GM19099 (cell line): ENCODE measurements at regions not wholly inside any gene's neighbourhood (a gene's known extent, or its start where the extent isn't known, plus 50 kb on each side); places are given as distances from the start of the nearest gene placed in this dataset.

Experiments used
- POLR2A ChIP-seq: IDR thresholded peaks from 3 replicates; pipeline ENCODE4 v1.6.1; 2011; ENCODE audit warnings: low read depth; ENCODE audit not compliant: insufficient read length; ENCODE audit errors: extremely low read depth

GRCh38 chr2:195532255-195532627, 124.8 kb upstream of the SLC39A10 start:
- TF ChIP-seq POLR2A: no peak

- no peak for TF ChIP-seq POLR2A
Measured at GRCh38 chr2:195531754-195532153, 125.3 kb upstream of the SLC39A10 start.

- no peak for TF ChIP-seq POLR2A
Measured at GRCh38 chr2:195521589-195521988, 135.4 kb upstream of the SLC39A10 start.

GRCh38 chr2:195520671-195521155, 136.3 kb upstream of the SLC39A10 start:
- no peak for TF ChIP-seq POLR2A

- TF ChIP-seq POLR2A: no peak
Measured at GRCh38 chr2:195515551-195515950, 141.5 kb upstream of the SLC39A10 start.

GRCh38 chr2:195514365-195514764, 142.7 kb upstream of the SLC39A10 start:
- no peak for TF ChIP-seq POLR2A

GRCh38 chr2:195513119-195513518, 143.9 kb upstream of the SLC39A10 start:
- TF ChIP-seq POLR2A: no peak

- TF ChIP-seq POLR2A: no peak
Measured at GRCh38 chr2:195509551-195509950, 147.5 kb upstream of the SLC39A10 start.

GRCh38 chr2:195508139-195508455, 148.9 kb upstream of the SLC39A10 start:
- TF ChIP-seq POLR2A: no peak

- TF ChIP-seq POLR2A: no peak
Measured at GRCh38 chr2:195507447-195508138, 149.4 kb upstream of the SLC39A10 start.

- TF ChIP-seq POLR2A: no peak
Measured at GRCh38 chr2:195505701-195506100, 151.3 kb upstream of the SLC39A10 start.

- TF ChIP-seq POLR2A: no peak
Measured at GRCh38 chr2:195503208-195503607, 153.8 kb upstream of the SLC39A10 start.

- no peak for TF ChIP-seq POLR2A
Measured at GRCh38 chr2:195501746-195502145, 155.3 kb upstream of the SLC39A10 start.

GRCh38 chr2:195500879-195501278, 156.1 kb upstream of the SLC39A10 start:
- no peak for TF ChIP-seq POLR2A

- TF ChIP-seq POLR2A: no peak
Measured at GRCh38 chr2:195498839-195499490, 158.1 kb upstream of the SLC39A10 start.

GRCh38 chr2:195498176-195498575, 158.8 kb upstream of the SLC39A10 start:
- no peak for TF ChIP-seq POLR2A

GRCh38 chr2:195496991-195497390, 160.0 kb upstream of the SLC39A10 start:
- no peak for TF ChIP-seq POLR2A

GRCh38 chr2:195495966-195496365, 161.1 kb upstream of the SLC39A10 start:
- TF ChIP-seq POLR2A: no peak

GRCh38 chr2:195495351-195495750, 161.7 kb upstream of the SLC39A10 start:
- no peak for TF ChIP-seq POLR2A
